Choroid plexus epithelial cell (primary cell): ENCODE measurements at regions not wholly inside any gene's neighbourhood (a gene's known extent, or its start where the extent isn't known, plus 50 kb on each side); places are given as distances from the start of the nearest gene placed in this dataset.

Experiments used
- DNase-seq: peaks from one replicate; pipeline ENCODE4 v3.0.0-alpha.2; 2010; ENCODE audit warnings: low read depth
- H3K4me3 ChIP-seq: 2 replicates; pipeline ENCODE4 v1.5.1; 2011; ENCODE audit warnings: low read depth, mild to moderate bottlenecking, control low read depth, low read length, moderate library complexity
- TF ChIP-seq, protein P1 (sequence below): conservative IDR thresholded peaks from 2 replicates; pipeline ENCODE4 v1.5.1; 2011; ENCODE audit warnings: low read depth, mild to moderate bottlenecking, control low read depth, inconsistent platforms, low read length, moderate library complexity

DNA sequence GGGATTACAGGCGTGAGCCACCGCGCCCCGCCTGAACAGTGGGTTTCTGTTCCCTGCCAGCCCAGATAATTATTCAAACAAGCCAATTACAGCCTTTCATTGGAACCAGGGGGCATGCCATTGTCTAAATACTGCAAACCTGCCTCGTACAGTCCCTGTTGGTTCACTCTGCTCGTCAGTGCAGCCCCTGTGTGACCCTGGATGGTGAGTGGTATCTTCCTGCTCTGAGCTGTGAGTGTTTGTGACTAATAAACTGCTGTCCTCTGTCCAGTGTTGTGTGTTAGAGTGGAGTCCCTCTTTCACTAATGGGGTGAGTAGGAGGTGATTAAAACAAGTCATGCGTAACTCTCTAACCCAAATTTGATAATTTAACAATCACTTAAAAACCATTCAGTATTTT is 176.5 kb upstream of the FAM3C start:
- no peak overlapping the region for H3K4me3 ChIP-seq
- no peak for DNase-seq
- TF ChIP-seq, protein P1, sequence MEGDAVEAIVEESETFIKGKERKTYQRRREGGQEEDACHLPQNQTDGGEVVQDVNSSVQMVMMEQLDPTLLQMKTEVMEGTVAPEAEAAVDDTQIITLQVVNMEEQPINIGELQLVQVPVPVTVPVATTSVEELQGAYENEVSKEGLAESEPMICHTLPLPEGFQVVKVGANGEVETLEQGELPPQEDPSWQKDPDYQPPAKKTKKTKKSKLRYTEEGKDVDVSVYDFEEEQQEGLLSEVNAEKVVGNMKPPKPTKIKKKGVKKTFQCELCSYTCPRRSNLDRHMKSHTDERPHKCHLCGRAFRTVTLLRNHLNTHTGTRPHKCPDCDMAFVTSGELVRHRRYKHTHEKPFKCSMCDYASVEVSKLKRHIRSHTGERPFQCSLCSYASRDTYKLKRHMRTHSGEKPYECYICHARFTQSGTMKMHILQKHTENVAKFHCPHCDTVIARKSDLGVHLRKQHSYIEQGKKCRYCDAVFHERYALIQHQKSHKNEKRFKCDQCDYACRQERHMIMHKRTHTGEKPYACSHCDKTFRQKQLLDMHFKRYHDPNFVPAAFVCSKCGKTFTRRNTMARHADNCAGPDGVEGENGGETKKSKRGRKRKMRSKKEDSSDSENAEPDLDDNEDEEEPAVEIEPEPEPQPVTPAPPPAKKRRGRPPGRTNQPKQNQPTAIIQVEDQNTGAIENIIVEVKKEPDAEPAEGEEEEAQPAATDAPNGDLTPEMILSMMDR = no peak

DNA sequence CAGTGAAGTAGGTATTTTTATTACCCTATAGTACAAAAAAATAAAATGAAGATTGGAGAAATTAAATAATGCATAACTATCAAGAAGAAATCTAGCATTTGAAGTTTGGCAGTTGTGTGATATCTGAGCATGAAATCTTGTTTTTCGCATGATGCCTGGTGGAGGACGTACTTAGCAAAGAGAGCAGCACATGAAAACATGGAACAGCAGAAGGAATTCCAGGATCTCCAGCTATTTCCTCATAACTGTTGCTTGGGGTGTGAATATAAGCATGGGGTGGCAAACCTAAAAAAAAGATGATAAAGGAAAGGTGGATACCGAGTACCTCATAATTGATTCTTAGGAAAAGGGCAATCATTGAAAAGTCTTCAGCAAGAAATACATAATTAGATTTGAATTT is 174.3 kb upstream of the FAM3C start:
- no peak for DNase-seq
- no peak overlapping the region for H3K4me3 ChIP-seq
- TF ChIP-seq, protein P1 = no peak

DNA sequence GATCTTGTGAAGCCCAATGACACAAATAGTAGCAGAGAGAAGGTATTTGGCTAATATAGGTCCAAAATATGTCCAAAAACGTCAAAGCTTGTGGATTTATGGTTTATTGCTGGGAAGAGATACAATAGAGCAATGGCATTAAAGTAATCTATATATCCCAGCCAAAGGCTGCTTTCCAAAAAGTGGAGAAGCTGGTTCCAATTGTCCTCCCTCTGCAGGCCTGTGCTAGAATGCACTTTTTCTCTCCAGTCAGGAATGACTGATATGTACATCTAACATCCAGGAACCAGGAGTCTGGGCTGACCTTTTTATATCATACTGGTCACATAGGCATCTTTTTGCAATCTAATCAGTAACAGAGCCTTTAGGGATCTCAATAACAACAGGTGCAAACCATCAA is 167.1 kb upstream of the FAM3C start:
- TF ChIP-seq, protein P1 = peak; percentile 61
- DNase-seq = peak; percentile 30
- no peak overlapping the region for H3K4me3 ChIP-seq

DNA sequence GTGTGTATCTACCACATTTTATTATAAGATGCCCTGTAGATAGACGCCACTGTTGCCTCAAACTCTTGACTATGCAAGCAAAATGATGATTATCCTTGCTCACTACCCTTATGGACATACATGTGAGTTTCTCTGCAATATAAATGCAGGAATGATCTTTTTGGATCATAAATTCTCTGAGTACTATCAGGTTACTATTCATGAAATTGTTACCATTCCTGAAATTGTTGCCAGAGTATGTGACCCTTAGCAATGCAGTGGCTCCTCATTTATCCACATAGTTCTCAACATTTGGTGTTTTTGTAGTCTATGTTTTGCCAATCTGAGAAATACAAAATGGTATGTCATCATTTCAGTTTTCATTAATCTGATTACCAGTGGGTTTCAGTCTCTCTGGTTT is 166.2 kb upstream of the FAM3C start:
- TF ChIP-seq, protein P1 = no peak
- DNase-seq = peak; percentile 72
- no peak overlapping the region for H3K4me3 ChIP-seq

DNA sequence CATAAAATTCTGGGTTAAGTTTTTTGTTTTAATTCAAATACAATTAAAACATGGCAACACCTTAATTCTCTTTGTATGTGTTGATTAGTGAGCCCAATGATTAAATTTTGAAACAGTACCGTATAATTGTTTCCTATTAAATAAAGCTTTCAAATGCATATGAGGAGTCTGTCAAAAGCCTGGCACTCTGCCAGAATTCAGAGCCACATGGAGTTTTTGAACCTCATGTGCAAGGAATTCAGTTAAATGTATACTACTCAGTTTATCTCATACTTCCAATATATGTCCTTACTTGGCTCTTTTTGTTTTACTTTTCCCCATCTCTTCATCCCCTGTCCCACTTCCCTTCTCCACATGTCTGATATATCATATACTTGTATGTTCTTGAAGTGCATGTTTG is 165.6 kb upstream of the FAM3C start:
- no peak overlapping the region for H3K4me3 ChIP-seq
- TF ChIP-seq, protein P1 = no peak
- DNase-seq = peak; percentile 48

DNA sequence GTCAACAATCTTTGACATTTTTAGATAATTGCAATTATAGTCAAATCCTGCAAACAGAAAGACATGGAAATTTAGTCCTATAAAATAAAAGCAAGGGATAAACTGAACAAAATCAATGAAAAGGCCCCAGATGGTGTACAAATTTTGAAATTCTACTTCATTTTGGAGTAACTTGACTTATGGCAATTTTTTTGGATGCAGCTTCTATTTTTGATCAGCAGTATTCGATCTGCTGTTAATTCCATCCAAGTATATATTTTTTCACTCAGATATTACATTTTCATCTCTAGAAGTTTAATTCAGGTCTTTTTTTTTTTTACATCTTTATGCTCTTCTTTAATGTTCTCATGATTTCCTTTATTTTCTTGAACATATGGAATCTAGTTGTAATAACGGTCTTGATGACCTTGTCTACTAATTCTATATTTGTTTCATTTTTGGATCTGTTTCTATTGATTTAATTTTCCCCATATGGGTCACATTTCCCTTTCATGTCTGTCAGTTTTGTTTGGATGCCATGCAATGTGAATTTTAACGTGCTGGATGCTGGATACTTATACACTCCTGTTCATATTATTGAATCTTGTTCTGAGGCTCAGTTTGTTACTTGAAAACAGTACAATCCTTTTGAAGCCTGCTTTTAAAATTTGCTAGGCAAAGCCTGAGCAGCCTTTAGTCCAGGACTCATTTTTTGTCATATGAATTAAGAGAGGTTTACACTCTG is 164.3 kb upstream of the FAM3C start:
- DNase-seq = no peak
- H3K4me3 ChIP-seq = no peak overlapping the region
- TF ChIP-seq, protein P1 = no peak

DNA sequence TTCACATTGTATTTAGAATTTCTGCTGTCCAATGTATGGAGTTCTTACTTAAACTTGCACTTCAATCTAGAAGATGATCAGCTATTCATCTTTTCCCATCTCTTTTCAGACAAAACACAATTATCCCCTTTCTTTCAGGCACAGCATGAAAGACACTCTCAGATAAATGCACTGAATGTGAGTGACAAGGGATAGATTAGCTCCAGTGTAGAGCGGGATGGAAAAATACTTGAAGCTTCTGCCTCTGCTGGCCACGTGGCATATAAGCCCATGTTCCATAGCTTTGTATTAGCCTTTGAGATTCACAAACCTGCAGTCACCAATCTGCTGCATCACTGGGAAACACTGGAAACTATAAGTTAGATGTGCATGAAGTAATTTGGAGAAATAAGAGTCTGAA is 162.2 kb upstream of the FAM3C start:
- TF ChIP-seq, protein P1 = peak; percentile 2
- DNase-seq = no peak

More for the DNA sequence above, 162.2 kb upstream of the FAM3C start:
- H3K4me3 ChIP-seq = no peak overlapping the region
